NCI-H2107 (cell line): ENCODE measurements at regions not wholly inside any gene's neighbourhood (a gene's known extent, or its start where the extent isn't known, plus 50 kb on each side); places are given as distances from the start of the nearest gene placed in this dataset.

ENCODE experiments used
- DNase-seq: peaks from one replicate; lab custom pipeline; 2025; lab: John Stamatoyannopoulos, UW

- no peak for DNase-seq
Measured at GRCh38 chr5:67414712-67415111, 218.1 kb upstream of the CD180 start.

DNA sequence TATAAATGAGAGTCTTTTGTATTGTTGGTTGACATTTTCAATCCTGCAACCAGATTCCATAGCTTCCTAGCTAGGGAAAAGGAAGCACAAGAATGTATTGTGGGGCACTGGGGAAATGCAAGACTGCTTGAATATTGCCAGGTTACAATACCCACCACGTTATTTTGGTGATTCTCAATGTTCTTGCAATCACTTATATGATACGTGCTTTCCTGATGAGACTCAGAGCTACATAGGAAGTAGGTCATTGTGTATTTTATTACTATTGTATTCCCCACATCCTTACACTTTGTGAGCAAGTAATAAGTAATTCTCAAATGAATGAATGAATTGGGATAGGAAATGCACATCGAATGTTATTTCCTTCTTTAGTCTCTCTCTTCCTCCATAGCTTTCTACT, 217.1 kb upstream of the CD180 start:
- DNase-seq, result no peak

GRCh38 chr5:67409126-67409777, 212.7 kb upstream of the CD180 start:
- no peak for DNase-seq

- no peak for DNase-seq
Measured at GRCh38 chr5:67407979-67408378, 211.4 kb upstream of the CD180 start.

- no peak for DNase-seq
Measured at GRCh38 chr5:67405755-67406154, 209.2 kb upstream of the CD180 start.

DNA sequence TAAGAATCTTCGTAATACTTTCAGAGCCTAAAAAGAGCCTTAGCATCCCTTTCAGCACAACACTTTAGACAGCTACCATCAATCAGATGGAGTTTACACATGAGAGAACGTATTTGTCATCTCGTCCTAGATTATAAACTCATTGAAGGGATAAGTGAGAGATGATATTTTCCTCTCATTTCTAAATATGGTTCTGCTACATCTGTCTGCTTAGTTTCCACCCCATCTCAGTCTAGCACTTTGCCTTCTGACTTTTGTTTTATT, 208.4 kb upstream of the CD180 start:
- no peak for DNase-seq

DNA sequence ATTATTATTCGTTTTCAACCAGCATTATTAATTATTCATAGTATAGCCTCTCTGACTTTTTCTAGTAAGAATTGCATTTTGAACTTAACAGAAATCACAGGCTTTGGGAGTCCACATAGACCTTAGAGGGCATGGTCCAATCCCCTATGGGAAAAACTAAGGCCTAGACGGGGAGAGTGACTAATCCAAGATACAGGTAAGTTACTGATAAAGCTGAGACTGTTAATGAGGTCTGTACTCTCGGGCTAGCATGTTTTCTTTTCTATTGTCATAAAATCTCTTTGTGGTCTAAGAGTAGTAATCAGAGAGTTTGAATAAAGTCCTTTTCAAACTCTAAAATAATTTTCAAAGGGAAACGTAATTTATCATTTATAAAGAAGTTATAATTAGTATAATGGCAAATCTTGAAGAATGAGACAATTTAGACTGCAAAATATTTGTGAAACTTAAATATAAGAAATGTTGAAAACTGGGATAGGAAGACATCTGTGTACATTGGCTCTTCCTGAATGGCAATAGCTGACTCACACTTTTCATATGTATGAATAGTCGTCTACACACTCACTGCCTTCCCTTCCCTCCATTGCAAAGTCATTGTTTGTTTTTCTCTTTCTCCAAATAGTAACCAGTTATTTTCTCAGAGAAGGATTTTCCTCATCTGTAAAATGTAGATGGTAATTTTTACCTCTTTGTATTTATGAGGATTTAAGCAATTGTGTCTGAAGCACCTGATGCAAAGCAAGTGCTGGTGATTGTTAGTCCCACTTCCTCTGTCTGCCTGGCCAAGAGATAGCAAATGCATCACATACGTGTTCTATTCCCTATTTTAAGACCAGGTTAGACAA, 207.9 kb upstream of the CD180 start:
- DNase-seq, result no peak

DNA sequence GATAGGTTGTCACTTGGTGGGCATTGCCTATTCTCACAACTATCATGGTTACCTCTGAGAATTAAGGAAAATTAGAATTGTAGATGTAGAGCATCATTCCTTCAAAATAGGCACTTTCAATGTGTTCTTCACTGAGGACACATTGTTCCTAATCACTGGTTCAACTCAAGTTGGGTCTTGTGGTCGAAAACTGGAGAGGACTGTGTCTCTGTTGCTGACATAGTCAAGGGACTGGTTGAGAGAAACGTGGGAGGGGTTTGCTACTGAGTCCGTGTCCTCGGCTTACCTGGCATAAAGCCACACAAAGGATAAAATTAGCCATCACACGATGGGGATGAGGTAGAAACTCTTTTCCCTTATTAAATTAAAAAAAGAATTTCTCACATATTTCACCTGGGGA, 205.9 kb upstream of the CD180 start:
- DNase-seq, result no peak

GRCh38 chr5:67401172-67401571, 204.6 kb upstream of the CD180 start:
- no peak for DNase-seq

GRCh38 chr5:67400752-67401151, 204.2 kb upstream of the CD180 start:
- DNase-seq, result no peak

GRCh38 chr5:67395790-67396418, 199.3 kb upstream of the CD180 start:
- DNase-seq, result no peak

- DNase-seq, result no peak
Measured at GRCh38 chr5:67393211-67393610, 196.6 kb upstream of the CD180 start.

DNA sequence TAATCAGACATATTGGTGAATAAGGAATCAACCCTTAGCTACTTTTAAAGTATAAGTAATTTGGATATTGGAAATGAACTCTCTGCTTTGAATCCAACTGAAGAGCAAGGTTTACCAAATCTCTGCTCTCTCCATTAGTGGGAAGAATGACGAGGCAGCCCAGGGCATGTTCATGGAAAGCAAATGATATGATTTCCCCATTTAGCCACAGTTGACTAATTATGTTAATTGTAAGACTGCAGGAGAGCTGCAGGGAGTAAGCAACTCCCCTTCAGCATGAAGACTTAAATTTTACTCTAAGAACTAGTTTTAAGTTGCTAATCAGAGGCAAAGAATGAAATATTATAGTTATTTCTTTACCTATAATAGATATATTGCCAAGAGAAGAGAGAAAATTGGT, 194.3 kb upstream of the CD180 start:
- no peak for DNase-seq

DNA sequence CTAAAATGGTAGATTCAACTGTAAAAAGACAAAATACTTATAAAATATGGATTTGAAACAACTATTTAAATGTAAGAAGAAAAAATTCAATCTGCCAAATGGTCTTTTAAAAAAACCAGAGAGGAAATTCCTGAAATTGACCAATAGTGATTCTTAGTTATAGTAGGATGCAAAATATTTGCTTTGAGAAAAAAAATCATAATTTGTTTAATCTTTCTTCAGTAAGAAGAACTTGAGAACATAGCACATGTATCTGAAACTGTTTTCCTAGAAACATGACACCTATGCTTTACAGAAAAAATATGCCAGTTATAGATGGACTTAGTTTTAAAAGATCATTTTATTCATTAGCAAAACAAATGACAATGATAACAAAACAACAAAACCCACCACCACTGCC, 186.9 kb upstream of the CD180 start:
- DNase-seq, result no peak

GRCh38 chr5:67381236-67381880, 184.8 kb upstream of the CD180 start:
- DNase-seq, result no peak

GRCh38 chr5:67380431-67380830, 183.8 kb upstream of the CD180 start:
- no peak for DNase-seq

DNA sequence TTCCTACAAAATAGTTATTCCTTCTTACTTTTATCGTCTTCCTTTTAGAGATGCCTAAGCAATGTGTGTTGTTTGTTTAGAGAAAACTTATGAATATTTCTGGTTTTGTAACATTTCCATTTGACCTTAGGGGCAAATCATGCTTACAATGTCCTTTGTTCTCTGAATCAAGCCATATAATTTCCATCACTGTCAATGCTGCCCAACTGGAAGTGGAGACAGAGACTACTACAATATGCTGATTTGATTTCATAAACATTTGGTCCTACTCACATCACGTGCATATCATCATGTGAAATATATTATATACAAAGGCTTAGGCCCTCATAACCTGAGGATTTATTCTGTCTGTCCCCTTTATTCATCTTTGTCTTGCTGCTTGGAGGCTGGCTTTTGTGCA, 183.2 kb upstream of the CD180 start:
- no peak for DNase-seq

- no peak for DNase-seq
Measured at GRCh38 chr5:67378256-67378655, 181.7 kb upstream of the CD180 start.

DNA sequence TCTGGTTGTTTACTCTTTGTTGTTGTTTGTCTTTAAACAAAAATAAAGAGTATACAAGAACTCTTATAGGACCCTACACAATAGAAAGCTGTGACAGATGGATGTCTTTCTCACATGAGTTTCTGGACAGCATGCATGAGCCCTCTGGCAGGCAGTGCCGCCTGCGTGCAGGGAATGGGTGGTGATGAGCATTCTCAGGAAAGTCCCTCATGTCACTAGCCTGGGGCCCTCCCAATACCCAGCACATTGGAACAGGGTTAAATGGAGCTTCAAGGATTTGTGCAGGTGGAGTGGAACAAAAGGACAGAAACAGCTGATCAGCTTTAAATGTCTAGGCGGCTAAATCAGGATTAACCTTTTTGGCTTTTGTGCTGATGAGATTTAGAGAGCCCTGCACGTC, 181.0 kb upstream of the CD180 start:
- DNase-seq, result no peak

GRCh38 chr5:67375606-67376005, 179.0 kb upstream of the CD180 start:
- DNase-seq, result no peak

DNA sequence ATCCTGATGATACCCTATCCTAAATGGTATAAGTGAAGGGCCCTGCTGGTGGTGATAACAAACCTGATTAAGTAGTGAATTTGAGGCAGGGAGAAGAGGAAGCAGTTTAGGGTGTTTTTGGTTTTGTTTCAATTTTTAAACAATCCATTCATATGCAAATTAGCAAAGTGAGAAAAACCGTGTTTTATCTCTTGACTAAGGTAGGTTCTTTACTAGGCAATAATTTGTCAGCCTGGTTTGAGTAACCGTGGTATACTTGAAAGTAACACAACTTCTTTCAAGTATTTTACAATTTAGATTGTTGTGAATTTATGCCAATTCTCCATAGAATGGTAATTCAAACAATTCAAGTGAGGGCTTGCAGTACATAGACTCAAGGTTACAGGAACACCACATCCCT, 177.8 kb upstream of the CD180 start:
- no peak for DNase-seq

DNA sequence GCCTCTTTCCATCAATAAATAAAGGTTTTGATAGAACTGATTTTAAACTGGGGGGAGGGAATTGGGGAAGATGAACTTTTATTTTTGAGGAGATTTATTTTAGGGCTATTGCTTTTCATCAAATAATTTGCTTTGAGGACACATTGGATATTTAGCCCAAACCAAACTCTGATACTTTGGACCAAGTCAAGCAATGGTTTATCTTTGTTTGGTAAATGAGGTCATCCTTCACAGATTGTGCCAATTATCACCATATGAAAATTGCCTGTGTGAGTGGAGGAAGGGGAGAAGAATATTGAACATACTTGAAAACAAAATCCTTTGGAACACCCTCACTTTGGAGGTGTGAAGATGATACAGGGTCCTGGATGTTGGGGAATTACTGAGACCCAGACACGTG, 176.9 kb upstream of the CD180 start:
- no peak for DNase-seq

- no peak for DNase-seq
Measured at GRCh38 chr5:67372887-67373286, 176.3 kb upstream of the CD180 start.
